NCI-H2227 (cell line): ENCODE measurements at regions not wholly inside any gene's neighbourhood (a gene's known extent, or its start where the extent isn't known, plus 50 kb on each side); places are given as distances from the start of the nearest gene placed in this dataset.
"Not testable (repeated sequence)": the region's sequence is repeated elsewhere in the genome, so short reads cannot be mapped to it uniquely, and the experiment has no call there.

ENCODE experiments used
- DNase-seq: peaks from one replicate; lab custom pipeline; 2025; ENCODE audit not compliant: unreplicated experiment; lab: John Stamatoyannopoulos, UW

DNA sequence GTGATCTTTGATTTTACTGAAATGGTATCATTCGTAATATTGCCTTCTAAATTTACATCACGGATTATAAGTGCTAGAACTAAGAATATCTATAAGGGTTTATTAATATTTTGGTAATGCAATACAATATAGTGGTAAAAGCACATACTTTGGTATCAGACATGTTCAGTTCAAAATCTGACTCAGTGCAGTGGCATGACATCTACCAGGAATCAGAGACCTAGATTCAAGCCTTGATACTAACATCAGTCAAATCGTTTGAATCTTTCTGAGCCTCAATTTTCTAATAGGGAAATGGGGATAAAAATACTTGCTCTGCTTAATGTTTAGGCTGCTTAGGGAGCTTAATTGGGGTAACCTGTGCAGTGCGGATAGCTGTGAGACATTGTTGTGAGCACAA is 488.0 kb downstream of the BCKDHB start:
- no peak for DNase-seq

DNA sequence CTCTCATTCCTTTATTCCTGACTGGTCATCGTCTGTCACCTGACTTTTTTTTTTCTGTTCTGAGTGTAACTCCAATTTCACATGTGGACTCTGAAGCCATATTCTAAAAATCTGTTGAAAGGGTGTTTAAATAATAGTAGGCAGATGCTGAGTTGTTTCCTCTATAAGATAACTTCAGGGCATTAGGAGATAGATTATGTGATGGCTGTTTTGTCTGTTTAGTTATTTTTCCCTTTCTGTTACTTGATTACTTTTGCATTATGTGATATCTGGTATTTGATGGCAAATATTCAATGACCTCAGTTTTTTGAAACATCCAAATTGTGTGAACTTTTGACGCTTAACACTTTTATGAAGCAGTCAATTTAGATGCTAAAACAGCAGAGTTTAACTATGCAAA is 486.0 kb downstream of the BCKDHB start:
- no peak for DNase-seq

DNA sequence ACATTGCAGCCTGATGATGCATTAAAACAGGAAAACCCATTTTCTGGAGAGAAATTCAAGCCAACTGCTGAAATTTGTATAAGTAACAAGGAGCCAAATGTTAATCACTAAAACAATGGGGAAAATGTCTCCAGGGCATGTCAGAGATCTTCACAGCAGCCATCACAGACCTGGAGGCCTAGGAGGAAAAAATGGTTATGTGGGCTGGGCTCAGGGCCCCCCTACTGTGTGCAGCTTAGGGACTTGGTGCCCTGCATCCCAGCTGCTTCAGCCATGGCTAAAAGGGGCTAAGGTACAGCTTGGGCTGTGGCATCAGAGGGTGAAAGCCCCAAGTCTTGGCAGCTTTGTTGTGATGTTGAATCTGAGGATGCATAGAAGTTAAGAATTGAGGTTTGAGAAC is 479.8 kb downstream of the BCKDHB start:
- no peak for DNase-seq

DNA sequence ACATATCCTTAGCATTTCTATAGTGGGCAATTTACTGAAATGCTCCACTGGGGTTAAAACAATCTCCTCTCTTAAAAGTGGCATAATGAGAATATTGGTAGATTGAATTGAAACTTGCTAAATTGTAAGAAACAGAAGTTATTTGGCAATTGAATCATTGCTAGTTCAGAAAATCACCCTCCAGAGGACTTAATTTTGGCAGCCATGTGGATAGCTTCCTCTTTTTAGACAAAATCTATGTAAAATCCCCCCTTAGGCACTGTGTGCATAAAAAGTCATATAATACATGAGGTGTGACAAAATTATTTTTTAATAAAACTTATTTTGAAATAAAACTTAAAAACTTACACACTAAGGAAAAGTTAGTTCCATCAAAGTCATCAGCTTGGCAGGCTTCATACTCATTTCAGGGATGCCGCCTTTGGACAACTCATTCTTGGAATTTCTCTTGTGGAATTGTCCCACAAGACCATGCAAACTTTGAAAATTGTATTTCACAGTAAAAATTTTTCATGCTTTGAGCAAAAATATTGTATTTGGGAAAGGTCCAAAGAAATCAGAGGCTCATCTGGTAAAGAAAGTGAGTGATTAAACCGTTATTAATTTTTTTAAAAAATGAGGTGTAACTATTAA is 473.0 kb downstream of the BCKDHB start:
- no peak for DNase-seq

DNA sequence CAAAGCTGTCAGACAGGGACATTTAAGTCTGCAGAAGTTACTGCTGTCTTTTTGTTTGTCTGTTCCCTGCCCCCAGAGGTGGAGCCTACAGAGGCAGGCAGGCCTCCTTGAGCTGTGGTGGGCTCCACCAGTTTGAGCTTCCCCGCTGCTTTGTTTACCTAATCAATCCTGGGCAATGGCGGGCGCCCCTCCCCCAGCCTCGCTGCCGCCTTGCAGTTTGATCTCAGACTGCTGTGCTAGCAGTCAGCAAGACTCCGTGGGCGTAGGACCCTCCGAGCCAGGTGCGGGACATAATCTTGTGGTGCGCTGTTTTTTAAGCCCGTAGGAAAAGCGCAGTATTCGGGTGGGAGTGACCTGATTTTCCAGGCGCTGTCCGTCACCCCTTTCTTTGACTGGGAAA is 466.8 kb downstream of the BCKDHB start:
- DNase-seq: not testable (repeated sequence)

DNA sequence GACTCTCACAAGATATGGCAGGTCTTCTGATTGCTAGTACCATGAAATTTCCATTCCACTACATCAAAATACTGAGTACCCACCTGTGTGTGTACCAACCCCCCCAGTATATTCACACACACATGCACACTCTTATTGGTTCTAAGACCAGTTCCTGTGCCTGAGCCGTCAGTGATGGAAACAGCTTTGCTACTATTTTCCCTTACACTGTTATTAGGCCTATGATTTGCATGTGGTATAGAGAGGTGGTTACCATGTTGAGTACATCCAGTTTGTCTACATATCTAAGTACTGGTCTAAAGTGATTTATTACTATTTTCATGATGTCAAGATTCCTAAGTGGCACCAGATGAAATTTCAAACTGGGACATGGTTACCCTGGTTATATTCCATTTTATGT is 459.9 kb downstream of the BCKDHB start:
- DNase-seq: no peak

DNA sequence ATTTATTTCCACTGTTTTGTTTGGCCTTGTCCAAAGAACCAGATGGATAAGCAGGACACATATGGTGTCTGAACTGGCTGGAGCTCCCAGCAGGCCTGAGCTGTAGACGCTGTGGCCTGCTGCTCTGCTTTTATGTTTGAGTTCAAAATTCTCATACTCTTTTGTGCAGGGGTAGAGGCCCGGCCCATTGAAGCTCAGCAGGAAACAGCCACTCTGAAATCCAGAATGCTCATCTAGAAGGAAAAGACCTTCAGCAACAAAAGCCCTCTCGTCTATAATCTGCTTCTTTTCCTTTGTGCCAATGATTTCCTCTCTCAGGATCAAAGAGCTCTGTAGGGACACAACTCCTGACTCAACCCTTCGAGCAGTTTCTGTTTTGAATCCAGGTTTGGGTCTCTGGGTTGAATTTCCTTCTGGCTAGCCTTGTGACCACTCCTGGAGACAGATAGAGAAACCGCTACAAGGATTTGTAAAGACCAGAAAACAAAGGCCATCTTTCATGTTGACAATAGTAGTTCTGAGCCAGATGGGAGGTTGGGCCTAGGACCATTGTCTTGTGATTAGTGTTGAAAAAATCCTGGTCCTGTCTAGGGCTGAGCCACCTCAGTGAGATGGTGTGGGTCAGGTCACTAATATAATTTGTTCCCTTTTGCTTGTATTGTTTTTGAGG is 446.7 kb downstream of the BCKDHB start:
- no peak for DNase-seq

DNA sequence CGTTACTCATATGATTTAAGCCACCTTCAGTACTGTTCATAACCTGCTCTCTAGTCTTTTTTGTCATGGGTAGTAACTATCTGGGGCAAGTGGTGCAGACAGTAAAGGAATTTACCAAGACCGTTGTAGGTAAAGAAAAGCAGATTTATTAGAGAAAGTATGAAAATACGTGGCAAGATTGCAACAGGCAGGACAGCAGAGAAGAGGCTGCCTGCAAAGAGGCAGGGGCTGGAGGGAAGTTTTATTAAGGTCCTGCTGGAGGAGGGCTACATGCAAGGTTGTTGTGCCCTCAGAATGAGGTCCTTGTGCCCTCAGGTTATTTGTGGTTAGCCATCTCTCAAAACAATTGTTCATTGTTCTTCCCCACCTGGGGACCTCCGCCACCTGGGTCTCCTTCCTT is 444.3 kb downstream of the BCKDHB start:
- DNase-seq: no peak

DNA sequence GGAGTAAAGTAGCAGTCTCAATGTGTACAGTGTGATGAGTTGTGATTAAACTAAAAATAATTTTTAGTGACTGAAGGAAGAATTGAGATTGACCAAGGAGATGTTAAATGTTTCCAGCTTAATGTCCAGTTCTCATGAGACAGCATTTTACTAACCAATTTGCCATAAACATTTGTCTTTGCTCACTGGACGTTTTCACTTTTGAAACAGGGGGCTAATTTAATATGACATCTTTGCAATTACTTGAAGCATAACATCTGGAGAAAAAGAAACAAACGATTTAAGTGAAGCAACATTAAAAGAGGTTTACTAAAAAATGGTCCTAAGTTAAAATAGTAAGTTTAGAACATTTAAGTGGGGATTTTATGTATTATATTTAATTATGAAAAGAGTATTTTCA is 443.8 kb downstream of the BCKDHB start:
- no peak for DNase-seq

DNA sequence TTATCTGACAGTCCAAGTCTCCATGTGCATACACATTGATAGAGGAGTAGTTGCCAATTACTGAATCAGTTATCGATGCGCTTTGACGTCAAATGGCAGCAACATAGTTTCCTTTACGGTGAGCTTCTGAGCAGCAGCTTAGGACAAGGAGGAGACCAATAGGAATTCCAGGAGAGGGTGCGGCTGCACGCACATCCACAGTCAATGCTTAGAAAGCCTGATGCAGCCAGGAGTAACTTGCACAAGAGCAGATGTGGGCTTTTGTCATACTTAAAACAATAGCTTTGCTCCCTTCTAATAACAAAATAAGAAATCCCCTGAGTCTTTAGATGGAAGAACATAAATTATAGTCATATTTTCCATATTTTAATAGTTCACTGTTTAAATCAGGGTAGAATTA is 442.1 kb downstream of the BCKDHB start:
- no peak for DNase-seq

DNA sequence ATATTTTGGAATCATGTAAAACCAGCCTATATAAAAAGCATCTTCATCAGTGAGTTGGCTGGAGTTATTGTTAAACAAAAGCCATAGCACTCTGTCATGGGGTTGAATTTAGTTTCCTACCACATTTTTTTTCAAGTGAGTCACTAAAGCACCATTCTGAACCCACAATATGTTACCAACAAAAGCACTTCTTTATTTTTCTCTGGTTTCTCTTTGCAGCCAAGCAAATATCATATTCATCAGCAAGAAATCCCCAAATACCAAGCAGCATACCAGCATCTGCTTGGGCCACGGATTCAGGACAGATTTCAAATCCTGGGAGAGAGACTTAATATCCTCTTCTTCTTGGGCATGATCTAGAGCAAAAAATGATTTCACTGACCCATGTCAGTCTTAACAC is 441.4 kb downstream of the BCKDHB start:
- no peak for DNase-seq

DNA sequence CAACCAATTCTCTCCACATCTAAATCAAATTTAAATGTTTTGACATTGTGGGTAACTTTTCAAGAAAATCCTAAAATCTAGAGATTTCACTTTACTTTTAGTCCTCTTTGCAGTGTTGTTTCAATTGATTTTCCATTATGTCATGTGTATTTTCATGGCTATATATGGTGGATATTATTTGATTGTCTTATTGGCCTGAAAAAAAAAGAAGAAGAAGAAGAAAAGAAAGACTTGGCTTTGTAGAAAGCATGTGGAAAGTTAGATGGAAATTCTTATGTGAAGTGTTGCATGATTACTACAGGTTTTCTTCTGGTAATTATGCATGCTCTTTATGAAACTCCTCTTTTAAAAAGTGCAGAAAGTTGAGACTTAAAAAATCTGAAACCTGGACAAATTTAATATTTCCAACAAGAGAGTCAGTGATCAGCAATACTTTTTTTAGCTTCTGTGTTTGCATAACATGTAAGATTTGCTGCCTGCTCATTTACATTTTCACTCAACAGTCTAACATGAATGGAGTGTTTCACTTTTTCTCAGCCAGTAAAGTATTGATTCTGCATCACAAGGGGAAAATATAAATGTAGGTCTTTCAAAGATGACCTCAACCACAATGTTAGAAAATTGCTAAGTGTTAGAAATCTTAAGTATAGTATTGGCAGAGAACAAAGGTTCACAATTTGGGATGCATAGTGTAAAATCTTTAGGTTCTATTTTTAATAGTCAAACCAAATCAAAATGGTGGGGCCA is 438.7 kb downstream of the BCKDHB start:
- DNase-seq: no peak

DNA sequence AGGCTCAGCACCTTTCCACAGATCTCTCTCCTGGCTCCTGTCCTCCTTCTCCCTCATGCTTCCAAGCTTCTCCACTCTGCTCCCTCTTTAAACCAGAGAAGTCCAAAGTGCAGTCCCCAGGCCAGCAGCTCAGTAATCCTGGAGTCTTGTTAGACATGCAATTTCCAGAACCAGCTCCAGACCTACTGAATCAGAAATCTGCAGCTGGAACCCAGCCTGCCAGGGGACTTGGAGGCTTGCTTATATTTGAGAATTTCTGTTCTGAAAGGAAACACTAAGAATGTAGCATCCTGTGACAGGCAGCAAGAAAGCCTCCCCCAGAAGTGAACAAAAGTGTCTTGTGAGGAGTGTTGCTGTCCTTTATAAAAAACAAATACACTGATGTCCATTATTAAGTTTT is 438.1 kb downstream of the BCKDHB start:
- no peak for DNase-seq

DNA sequence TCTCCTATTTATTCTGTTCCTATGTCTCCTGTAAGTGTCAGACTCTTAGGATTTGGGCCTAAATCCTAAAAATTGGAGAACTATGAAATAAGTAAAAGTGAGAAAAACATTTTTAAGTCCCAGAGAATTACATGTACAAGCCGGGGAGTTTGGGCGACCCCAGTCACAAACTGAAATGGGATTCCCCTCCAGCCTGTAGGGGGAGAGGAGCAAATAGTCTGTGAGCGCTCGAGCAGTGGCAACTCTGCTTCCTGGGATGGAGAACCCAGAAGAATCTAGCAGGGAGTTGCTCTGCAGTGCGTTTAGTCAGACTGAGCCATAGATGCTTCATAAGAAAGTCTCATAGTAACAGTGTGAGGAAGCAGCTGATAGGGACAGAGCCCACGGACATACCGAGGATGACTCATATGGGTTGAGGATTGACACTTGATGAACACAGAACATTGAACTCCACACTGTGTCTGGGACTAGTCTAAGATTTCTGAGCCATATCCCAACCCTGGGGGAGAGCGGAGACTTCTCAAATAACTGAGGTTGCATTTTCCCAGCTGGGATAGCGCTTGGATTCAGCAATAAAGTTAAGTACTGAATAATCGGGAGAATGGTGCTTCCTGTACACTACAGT is 437.2 kb downstream of the BCKDHB start:
- DNase-seq: no peak

DNA sequence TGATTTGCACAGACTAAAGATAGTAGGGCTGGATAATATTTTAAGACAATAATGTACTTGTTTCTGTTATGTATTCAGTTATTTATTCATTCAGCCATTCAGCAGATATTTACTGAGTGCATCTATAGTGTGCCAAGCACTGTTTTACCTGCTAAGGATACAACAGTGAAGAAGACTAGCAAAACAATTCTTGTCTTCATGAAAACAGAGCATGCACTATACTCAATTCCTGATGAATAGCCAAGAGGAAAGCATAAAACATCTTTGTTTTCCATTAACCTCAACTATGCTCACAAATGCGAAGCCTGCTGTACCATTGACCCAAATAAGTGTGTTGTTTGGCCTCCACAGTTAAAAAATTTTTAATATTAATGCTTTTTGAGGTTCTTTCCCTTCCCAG is 436.7 kb downstream of the BCKDHB start:
- no peak for DNase-seq

DNA sequence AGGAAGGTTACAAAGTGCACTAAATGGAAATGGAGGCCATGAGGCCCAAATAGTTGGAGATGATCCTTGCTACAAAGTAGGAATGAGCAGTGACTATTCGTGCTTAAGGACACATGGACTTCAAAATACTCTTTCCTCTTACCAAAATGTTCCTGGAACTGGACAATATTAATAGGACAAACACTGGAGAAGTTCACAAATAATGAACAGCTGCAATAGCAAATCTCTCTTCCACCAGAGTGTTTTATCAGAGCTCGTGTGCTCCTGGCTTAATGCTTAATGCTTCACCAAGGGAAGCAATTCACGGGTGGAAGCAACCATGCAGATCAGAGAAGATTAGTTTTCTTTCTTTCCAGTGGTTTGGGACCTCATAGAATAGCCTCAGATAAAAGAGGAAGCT is 435.4 kb downstream of the BCKDHB start:
- DNase-seq: no peak

DNA sequence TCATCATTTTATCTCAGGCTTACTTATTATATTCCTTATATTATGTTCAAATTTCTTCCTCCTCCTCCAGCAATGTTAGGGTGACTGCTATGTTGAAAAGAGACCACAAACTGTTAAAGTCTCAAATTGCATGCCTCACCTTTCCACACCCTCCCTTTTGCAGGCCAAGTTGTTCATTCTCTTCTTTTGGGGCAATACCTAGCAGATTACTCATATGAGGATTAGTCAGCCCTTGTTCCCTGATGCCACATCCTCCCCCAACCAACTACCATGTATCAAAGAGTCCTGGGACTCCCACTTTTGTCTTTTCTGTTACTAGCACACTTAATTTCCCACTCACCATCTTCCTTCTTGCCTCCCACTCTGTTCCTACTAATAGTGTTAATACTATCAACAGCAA is 434.7 kb downstream of the BCKDHB start:
- no peak for DNase-seq

DNA sequence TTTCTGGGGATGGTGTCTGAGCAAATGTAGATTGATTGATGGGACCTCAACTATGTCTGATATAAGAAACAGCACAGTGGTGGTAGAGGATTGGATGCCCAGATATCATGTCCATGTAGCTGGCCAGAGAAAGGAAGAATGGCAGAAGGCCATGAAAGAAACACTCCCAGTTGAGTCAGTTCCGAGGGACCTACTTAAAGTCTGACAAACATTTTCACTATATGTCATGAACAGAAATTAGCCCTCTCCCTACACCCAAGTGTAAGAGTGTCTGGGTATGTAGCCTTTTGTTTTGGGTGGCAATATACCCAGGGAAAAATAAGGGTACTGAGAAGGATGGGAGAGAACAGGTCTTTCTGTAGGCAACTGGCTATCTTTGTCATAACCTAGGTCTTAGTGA is 434.2 kb downstream of the BCKDHB start:
- DNase-seq: no peak

DNA sequence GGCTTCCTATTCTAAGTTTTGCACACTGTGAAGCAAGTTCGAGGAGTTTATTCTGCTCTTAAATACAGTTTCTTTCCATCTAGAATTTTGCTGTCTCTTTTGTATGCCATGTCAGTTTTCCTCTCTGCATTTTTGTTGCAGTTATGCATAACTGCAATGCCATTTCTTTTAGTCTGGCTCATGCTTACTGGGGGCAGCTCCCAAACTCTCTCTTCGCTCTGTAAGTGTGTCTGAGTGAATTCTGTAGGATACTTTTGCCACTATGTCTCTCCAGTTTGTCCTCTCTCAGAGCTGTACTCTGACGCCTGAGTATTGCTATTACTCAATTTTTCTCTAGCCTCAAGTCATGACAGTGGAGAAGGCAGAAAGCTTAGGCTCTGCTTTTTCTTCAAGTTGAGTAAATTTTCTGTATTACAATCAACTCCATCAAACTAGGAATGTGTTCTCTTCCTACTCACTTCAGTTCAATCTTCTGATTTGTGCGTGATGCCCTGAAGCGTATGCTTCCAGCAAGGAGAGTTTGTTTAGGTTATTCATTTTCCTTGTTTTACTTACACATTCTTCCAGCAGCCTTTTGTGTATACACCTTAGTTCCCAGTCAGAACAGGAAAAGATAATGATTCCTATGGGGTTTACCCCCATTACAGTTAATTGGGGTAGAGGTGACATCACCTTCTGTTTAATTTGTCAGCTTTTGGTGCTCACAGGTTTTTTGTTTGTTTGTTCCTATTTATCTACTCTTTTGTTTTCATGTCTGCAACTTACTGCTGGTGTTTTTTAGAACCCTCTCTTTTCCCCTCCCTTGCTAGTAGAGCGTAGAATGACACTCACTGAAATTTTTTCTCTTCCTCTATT is 430.9 kb downstream of the BCKDHB start:
- DNase-seq: no peak

DNA sequence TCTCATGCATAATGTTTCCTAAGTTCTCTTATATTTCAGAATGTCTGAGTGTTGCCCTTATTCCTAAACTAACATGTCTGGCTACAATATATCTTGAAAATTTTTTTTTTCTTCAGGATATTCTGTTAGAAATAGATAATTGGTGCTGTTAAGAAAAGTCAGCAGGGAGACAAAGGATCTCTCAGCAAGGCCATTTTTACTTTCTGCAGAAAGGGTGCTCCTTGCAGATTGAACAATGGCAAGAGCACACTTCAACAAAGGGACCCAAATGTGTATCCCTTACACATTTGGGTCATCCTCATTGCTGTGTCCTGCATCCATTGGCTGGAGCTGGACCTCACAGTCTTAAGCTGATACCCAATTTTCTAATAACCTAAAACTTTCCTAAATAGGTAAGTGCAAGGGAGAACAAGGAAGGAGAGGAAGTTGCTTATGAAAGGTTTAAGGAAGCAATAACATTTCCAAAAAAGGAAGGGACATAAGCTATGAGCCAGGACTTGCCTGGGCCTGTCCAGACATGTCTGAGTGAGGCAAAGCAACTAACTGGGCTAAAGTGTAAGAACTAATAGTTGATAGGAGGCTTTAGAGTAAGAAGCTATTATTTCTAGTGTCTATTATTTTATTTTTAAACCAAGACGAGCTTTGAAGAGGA is 429.6 kb downstream of the BCKDHB start:
- no peak for DNase-seq
